Skeletal muscle tissue (tissue), 3 donors: ENCODE measurements at regions not wholly inside any gene's neighbourhood (a gene's known extent, or its start where the extent isn't known, plus 50 kb on each side); places are given as distances from the start of the nearest gene placed in this dataset.
"Not testable (repeated sequence)": the region's sequence is repeated elsewhere in the genome, so short reads cannot be mapped to it uniquely, and the experiment has no call there.

ENCODE experiments used
- H3K27ac ChIP-seq: one replicate; pipeline ENCODE4 v1.7.0; 2013; ENCODE audit warnings: mild to moderate bottlenecking, low read depth, low read length, inconsistent platforms
- H3K27me3 ChIP-seq, 3 donors: one replicate each; pipeline ENCODE4 v1.7.0; 2013; ENCODE audit warnings: low read length in 3 of 3; ENCODE audit not compliant: control insufficient read depth in 3 of 3, insufficient read depth in 3 of 3
- H3K36me3 ChIP-seq, 3 donors: one replicate each; pipeline ENCODE4 v1.7.0; 2013; ENCODE audit warnings: low read length in 3 of 3; ENCODE audit not compliant: control insufficient read depth in 3 of 3, insufficient read depth in 3 of 3
- H3K4me1 ChIP-seq, 3 donors: one replicate each; pipeline ENCODE4 v1.7.0; 2013; ENCODE audit warnings: low read length in 3 of 3, mild to moderate bottlenecking in 3 of 3; ENCODE audit not compliant: control insufficient read depth in 3 of 3, insufficient read depth in 3 of 3
- H3K4me3 ChIP-seq, 3 donors: one replicate each; pipeline ENCODE4 v1.7.0; 2013; ENCODE audit warnings: low read length in 3 of 3
- H3K9ac ChIP-seq, 3 donors: one replicate each; pipeline ENCODE4 v1.7.0; 2013; ENCODE audit warnings: low read length in 3 of 3, mild to moderate bottlenecking in 3 of 3, moderate library complexity in 2 of 3, low read depth in 1 of 3
- H3K9me3 ChIP-seq, 3 donors: one replicate each; pipeline ENCODE4 v1.7.0; 2013; ENCODE audit warnings: low read length in 3 of 3; ENCODE audit not compliant: control insufficient read depth in 3 of 3
- donor health status: Osteomylitis.

DNA sequence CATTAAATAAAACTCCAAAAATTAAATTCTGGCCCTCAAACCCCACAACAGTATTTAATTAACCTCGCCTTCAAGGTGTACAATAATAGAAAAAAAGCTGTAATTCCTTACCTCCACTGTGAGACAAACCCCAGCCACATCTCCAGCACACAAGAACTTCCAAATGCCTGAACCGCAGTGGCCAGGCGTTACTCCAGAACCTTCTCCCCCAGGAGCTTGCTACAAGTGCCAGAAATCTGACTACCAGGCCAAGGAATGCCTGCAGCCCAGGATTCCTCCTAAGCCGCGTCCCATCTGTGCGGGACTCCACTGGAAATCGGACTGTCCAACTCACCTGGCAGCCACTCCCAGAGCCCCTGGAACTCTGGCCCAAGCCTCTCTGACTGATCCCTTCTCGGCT lies 163.2 kb downstream of the ADRA2C start:
- not testable (repeated sequence) for H3K4me3 ChIP-seq, H3K36me3 ChIP-seq, H3K4me1 ChIP-seq, H3K9ac ChIP-seq, H3K9me3 ChIP-seq, H3K27ac ChIP-seq
- peaks cover 0 to 13% (median 5%) of the 10 kb centered on the region in 3 donors for H3K27me3 ChIP-seq

GRCh38 chr4:3932734-3933133 lies 166.5 kb downstream of the ADRA2C start:
- not testable (repeated sequence) for H3K9me3 ChIP-seq, H3K36me3 ChIP-seq, H3K27ac ChIP-seq, H3K4me1 ChIP-seq, H3K27me3 ChIP-seq, H3K4me3 ChIP-seq, H3K9ac ChIP-seq

DNA sequence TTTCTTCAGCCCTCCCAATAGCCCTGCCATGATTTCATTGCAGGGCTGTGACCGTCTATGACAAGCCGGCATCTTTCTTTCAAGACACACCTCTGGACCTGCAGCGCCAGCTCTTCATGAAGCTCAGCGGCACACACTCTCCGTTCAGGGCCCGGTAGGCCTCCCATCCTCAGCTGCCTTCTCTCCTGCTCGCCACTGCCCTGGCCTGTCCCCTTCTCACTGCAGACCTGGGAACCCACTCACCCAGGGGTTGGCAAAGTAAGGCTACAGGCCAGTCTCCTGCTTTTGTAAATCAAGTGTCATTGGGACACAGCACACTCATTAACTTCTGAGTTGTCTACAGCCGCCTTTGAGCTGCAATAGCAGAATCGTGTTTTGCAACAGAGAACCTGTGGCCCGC lies 169.2 kb downstream of the ADRA2C start:
- H3K27ac ChIP-seq, H3K4me3 ChIP-seq, H3K4me1 ChIP-seq, H3K9me3 ChIP-seq, H3K9ac ChIP-seq, H3K27me3 ChIP-seq, H3K36me3 ChIP-seq: not testable (repeated sequence)

DNA sequence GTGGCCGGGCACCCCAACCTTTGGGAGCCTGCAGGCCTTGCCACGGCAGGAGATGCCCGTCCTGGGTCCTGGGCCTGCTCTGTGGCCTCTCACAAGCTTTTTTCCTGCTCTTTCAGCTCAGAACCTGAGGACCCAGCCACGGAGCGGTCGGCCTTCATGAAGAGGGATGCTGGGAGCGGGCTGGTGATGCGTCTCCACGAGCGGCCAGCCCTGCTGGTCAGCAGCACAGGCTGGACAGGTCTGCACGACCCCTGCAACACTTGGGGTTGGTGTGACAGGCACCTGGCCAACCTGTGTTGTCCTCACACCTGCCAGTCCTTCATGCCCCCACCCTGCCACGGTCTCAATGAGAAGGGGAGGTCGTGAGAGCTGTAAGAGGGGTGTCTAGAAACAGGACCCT lies 170.0 kb downstream of the ADRA2C start:
- no peak overlapping the region for H3K27ac ChIP-seq
- no peaks in the 10 kb centered on the region for H3K36me3 ChIP-seq
- no peaks in the 10 kb centered on the region for H3K4me1 ChIP-seq
- H3K9me3 ChIP-seq: no peaks in the 10 kb centered on the region
- peaks cover 0 to 5% (median 0%) of the 10 kb centered on the region in 3 donors for H3K27me3 ChIP-seq
- no peak overlapping the region for H3K9ac ChIP-seq
- H3K4me3 ChIP-seq: no peak overlapping the region

GRCh38 chr4:3937849-3938562 lies 171.8 kb downstream of the ADRA2C start:
- not testable (repeated sequence) for H3K9ac ChIP-seq, H3K36me3 ChIP-seq, H3K4me3 ChIP-seq, H3K9me3 ChIP-seq, H3K27me3 ChIP-seq, H3K27ac ChIP-seq, H3K4me1 ChIP-seq

DNA sequence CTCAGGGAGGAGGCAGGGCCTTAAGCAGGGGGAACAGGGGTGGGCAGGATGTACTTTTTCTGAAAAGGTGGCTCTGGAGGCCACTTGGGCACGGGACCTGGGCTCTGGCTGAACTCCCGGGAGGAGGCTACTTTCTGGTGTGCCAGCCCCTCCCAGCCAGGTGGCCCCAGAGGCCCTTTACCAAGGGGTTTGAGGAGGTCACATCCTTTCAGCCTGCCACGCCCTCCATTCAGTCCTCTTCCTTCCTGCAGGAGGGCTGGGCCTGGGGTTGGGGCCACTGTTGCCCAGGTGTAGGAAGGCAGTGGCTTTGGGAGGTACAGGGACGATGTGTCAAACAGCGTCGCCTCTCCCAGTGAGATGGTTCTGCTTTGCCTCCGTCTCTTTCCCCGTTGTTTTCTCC lies 172.5 kb downstream of the ADRA2C start:
- H3K9me3 ChIP-seq, H3K27me3 ChIP-seq, H3K4me3 ChIP-seq, H3K36me3 ChIP-seq, H3K9ac ChIP-seq, H3K27ac ChIP-seq, H3K4me1 ChIP-seq: not testable (repeated sequence)

DNA sequence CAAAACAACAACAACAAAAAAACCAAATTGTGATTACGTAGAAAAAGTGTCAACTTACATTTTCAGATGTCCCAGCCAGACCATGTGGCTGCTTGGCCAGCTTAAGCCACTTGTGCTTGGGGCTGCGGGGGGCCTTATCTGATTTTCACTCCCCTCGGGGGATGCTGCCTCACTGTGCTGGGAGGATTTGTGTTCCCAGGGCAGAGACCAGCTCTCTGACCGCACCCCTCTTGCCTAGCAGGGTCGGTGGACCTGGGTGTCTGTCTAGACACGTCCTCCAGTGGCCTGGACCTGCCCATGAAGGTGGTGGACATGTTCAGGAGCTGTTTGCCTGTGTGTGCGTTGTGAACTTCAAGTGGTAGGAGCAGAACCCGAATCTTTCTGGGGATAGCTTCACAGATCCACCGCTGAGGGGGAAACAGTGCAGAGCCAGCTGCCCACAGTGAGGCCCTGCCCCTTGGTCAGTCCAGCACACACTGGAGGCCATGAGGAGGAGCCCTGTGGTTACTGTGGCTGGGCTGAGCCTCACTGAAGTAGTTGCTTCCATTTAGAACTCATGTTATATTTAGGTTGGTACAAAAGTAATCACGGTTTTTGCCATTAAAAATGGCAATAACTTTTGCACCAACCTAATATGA lies 173.9 kb downstream of the ADRA2C start:
- not testable (repeated sequence) for H3K9ac ChIP-seq, H3K36me3 ChIP-seq, H3K4me1 ChIP-seq, H3K4me3 ChIP-seq, H3K27ac ChIP-seq, H3K9me3 ChIP-seq, H3K27me3 ChIP-seq

DNA sequence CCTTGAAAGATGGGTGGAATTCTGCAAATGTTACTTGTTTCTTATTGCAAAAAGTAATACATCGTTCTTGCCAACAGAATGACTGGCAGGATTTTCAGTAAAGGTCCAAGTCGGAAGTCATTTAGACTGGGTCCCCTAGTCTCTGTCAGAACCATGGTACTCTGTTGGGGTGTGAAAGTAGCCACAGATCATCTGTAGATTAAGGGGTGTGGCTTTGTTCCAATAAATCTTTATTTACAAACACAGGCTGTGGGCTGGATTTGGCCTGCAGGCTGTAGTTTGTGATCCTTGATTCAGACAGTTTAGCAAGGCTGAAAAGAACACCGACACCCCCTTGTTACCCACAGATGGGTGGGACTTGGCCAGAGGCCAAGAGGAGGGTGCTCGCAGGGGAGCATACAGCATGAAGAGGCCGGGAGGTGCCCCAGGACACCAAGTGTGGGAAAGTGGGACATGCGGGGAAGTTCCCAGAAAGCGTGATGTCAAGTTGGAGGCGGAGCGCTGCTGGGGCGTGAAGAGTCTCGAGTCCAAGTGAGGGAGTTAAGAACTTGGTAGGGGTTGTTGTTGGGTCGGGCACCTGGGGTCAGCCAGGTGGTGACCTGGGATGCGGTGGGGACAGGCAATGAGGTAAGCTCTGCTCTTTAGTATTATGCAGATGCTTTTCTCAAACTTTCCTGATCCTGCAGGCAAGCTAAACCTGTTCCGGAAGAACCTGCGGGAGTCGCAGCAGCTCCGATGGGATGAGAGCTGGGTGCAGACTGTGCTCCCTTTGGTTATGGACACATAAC lies 175.7 kb downstream of the ADRA2C start:
- H3K27ac ChIP-seq, H3K27me3 ChIP-seq, H3K4me3 ChIP-seq, H3K9me3 ChIP-seq, H3K36me3 ChIP-seq, H3K4me1 ChIP-seq, H3K9ac ChIP-seq: not testable (repeated sequence)

- H3K27me3 ChIP-seq, H3K9ac ChIP-seq, H3K4me1 ChIP-seq, H3K36me3 ChIP-seq, H3K4me3 ChIP-seq, H3K27ac ChIP-seq, H3K9me3 ChIP-seq: not testable (repeated sequence)
These were observed 176.4 kb downstream of the ADRA2C start for GRCh38 chr4:3942569-3942971.

DNA sequence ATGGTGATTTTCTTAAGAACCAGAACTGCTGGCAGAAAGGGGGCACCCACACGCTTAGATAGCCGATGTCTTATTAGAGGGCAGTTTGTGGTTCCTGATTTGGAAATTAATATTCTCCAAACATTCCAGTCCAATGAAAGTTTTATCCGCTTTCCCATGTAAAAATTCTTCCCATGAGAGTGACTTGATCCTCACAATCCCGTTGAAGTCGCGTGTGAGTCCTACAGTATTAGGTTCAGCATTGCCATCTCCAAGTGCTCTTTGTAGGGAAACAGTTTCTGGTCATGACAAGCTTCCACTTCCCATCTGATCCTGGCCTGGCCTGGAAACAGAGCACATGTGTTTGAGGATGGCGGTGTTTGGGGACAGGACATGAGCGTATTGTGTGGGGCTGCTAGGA lies 176.9 kb downstream of the ADRA2C start:
- H3K9me3 ChIP-seq, H3K9ac ChIP-seq, H3K4me3 ChIP-seq, H3K36me3 ChIP-seq, H3K27ac ChIP-seq, H3K27me3 ChIP-seq, H3K4me1 ChIP-seq: not testable (repeated sequence)
